Activated CD4-positive, alpha-beta T cell treated with anti-CD3 and anti-CD28 coated beads for 36 hours (primary cell): ENCODE measurements at regions not wholly inside any gene's neighbourhood (a gene's known extent, or its start where the extent isn't known, plus 50 kb on each side); places are given as distances from the start of the nearest gene placed in this dataset.

Experiments
- ATAC-seq: fragments of 200-7000 bp; cut with Tn5 transposase; one replicate; pipeline ENCODE4 v1.10.0; 2021; ENCODE audit warnings: mild to moderate bottlenecking, moderate library complexity
- CTCF ChIA-PET: fragments of 350-600 bp; sonication (Branson Sonifier 250); formaldehyde crosslinking; loops from one replicate; lab custom pipeline; 2021; ENCODE audit warnings: antibody characterized with exemption; lab: Charles Lee
- POLR2A ChIA-PET: fragments of 350-600 bp; sonication (Branson Sonifier 250); formaldehyde crosslinking; loops from one replicate; lab custom pipeline; 2021; ENCODE audit warnings: antibody characterized with exemption, inconsistent platforms; lab: Charles Lee
- DNase-seq: peaks from one replicate; pipeline ENCODE4 v3.0.0-alpha.2; 2020
- H3K27ac Mint-ChIP-seq: one replicate; pipeline ENCODE4 v1.8.0; 2021; ENCODE audit warnings: mixed read lengths
- H3K27me3 Mint-ChIP-seq: one replicate; pipeline ENCODE4 v1.8.0; 2021; ENCODE audit warnings: mixed read lengths
- H3K36me3 Mint-ChIP-seq: one replicate; pipeline ENCODE4 v1.8.0; 2021; ENCODE audit warnings: low read depth, mixed read lengths
- H3K4me1 Mint-ChIP-seq: one replicate; pipeline ENCODE4 v1.8.0; 2021; ENCODE audit warnings: mixed read lengths
- H3K4me3 Mint-ChIP-seq: one replicate; pipeline ENCODE4 v1.8.0; 2021; ENCODE audit warnings: mild to moderate bottlenecking, moderate library complexity, mixed read lengths
- H3K9me3 Mint-ChIP-seq: one replicate; pipeline ENCODE4 v1.8.0; 2021; ENCODE audit warnings: low read depth, mixed read lengths
- intact Hi-C, 2 experiments: fragments of 100-400 bp; cut with DNase I in 1 of 2; cut with micrococcal nuclease in 1 of 2; formaldehyde crosslinking; loops; one replicate each; pipeline versions ENCODE4 v1.14.2 to v1.15.1; 2022 to 2024; cut with DNase I, micrococcal nuclease

DNA sequence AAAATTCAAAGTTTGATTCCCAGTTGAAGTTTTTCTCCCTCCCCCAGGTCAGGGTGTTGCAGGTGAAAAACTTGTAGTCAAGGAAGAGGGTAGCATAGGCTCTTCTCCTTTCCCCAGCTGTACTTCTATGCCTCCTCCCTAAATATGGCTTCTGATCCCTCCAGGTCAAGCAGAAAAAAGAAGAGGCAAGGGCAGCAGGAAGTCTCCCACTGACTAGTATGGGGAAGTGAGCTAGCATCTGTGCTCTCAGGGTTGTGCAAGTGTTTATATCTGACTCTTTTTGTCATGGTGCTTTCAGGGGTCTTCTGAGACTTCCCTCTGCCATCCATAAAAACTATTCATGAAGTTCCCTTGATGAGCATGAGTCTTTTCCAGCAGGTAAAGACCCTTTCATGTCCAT, 76.0 kb downstream of the ATPSCKMT start:
- ChIA-PET POLR2A (no interaction called here), CTCF (no interaction called here)
- DNase-seq (no peak), ATAC-seq (no peak)
- H3K27me3 Mint-ChIP-seq, result peaks cover under 1% of the 10 kb centered on the region
- intact Hi-C loops, result no loop called here
- no peaks in the 10 kb centered on the region for H3K4me1 Mint-ChIP-seq
- no peaks in the 10 kb centered on the region for H3K36me3 Mint-ChIP-seq
- no peaks in the 10 kb centered on the region for H3K9me3 Mint-ChIP-seq
- H3K27ac Mint-ChIP-seq, result no peak overlapping the region
- no peak overlapping the region for H3K4me3 Mint-ChIP-seq

DNA sequence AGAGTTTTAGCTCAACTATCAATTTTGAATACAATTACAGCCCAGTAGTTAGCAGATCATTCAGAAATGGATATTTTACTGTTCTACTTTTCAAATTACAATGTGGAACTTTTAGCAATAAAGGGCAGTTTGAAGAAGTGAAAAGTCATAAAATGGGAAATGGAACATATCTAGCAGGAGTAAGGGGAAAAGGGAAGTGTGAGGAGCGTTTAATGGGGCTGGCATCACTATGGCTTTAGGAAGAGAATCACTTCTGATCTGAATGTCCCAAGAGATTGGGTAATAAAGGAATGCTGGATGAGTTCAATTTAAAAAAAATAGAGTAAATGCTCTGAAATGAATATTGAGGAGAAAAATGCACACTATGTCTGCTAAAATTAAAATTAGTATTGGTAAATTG, 77.4 kb downstream of the ATPSCKMT start:
- Mint-ChIP-seq H3K36me3 (no peaks in the 10 kb centered on the region), H3K4me3 (no peak overlapping the region), H3K27ac (no peak overlapping the region), H3K9me3 (no peaks in the 10 kb centered on the region), H3K4me1 (no peaks in the 10 kb centered on the region), H3K27me3 (no peaks in the 10 kb centered on the region)
- ATAC-seq, result no peak
- CTCF ChIA-PET, result no interaction called here
- intact Hi-C loops, result no loop called here
- POLR2A ChIA-PET, result no interaction called here
- no peak for DNase-seq

DNA sequence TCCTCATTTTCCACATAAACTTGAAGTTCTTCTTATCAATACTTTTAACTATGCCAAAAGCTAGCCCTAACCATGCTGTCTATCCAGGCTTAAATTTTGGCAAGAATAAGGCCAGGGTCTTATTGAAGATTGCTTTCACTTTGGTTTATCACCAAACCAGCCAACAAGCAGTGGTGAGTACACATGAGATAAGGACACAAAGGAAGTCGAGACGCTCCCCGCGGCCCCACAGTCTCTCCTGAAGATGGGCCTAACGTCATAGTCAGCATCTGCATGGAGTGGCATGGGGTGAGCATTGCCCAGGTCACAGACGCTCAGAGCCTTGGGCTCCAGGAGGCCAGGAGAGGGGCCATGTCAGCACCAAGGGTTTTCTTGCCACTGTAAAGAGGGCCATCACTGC, 80.3 kb downstream of the ATPSCKMT start:
- no peak overlapping the region for H3K4me3 Mint-ChIP-seq
- intact Hi-C loops, result no loop called here
- H3K27ac Mint-ChIP-seq, result no peak overlapping the region
- no peaks in the 10 kb centered on the region for H3K27me3 Mint-ChIP-seq
- H3K36me3 Mint-ChIP-seq, result no peaks in the 10 kb centered on the region
- ATAC-seq, result no peak
- peaks cover 16% of the 10 kb centered on the region for H3K9me3 Mint-ChIP-seq
- no peaks in the 10 kb centered on the region for H3K4me1 Mint-ChIP-seq
- ChIA-PET CTCF (no interaction called here), POLR2A (no interaction called here)
- DNase-seq, result no peak

DNA sequence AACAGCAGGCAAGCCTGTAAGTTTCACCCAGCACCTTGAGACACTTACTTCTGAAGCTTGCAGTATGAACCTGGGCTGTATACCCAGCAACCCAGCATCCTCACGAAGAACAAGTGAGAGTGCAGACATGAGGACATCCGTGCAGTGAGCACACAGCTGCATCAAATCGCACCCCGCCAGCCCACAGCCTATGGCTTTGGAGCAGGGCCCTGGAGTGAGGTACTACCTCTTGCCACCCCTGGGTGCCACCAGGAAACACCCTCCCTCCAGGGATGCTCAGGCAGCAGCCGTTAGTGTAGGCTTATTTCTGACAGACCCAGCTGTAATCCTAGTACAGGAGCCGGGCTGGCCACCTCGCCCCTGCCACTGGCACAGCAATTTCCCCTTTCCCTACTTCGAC, 81.4 kb downstream of the ATPSCKMT start:
- Mint-ChIP-seq H3K36me3 (no peaks in the 10 kb centered on the region), H3K4me3 (no peak overlapping the region), H3K27me3 (no peaks in the 10 kb centered on the region), H3K9me3 (peaks cover 20% of the 10 kb centered on the region), H3K27ac (no peak overlapping the region), H3K4me1 (no peaks in the 10 kb centered on the region)
- DNase-seq (no peak), ATAC-seq (no peak)
- intact Hi-C loops, result no loop called here
- ChIA-PET POLR2A (no interaction called here), CTCF (no interaction called here)

DNA sequence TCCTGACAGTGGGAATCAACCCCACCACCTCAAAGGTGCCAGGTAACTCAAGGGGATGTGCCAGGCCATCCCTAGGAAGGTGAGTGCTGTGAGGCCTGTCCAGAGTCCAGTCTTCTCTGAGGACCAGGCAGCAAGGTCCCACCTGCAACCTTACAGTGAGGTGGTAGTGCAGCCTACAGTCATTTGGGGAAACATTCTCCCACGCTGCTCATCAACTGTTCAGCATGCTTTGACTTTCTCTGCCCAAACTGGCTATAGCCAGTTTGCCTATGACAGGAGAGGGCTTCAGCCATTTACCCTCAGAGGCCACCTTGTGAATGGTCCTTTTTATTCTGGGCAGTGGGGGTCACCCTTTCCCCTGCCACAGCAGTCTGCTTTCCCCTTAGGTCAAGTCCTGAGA, 81.9 kb downstream of the ATPSCKMT start:
- Mint-ChIP-seq H3K4me1 (no peaks in the 10 kb centered on the region), H3K27me3 (no peaks in the 10 kb centered on the region), H3K27ac (no peak overlapping the region), H3K4me3 (no peak overlapping the region), H3K36me3 (no peaks in the 10 kb centered on the region), H3K9me3 (peaks cover 20% of the 10 kb centered on the region)
- CTCF ChIA-PET, result no interaction called here
- POLR2A ChIA-PET, result no interaction called here
- no peak for ATAC-seq
- intact Hi-C loops, result no loop called here
- no peak for DNase-seq

DNA sequence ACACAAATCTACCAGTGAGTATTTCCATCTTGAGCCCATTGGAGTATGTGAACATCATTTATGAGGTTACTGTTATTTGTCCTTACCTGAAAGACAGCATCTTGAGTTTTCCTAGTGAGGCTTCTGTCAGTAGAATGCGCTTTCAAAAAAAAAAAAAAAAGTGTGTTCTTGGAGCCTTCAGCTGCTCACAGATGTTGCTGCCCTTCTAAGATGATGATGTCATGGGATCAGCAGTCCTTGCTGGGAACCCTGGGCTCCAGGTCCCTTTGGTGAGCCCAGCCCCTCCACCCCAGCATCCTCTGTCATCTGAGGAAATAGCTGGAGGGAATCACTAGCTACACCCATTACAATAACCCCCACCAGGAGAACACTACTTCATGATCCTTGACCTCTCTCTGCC, 83.3 kb downstream of the ATPSCKMT start:
- ChIA-PET CTCF (no interaction called here), POLR2A (no interaction called here)
- intact Hi-C loops, result no loop called here
- H3K4me1 Mint-ChIP-seq, result no peaks in the 10 kb centered on the region
- H3K27me3 Mint-ChIP-seq, result peaks cover 5% of the 10 kb centered on the region
- DNase-seq, result no peak
- no peak overlapping the region for H3K4me3 Mint-ChIP-seq
- H3K36me3 Mint-ChIP-seq, result no peaks in the 10 kb centered on the region
- ATAC-seq, result no peak
- no peak overlapping the region for H3K27ac Mint-ChIP-seq
- H3K9me3 Mint-ChIP-seq, result peaks cover 20% of the 10 kb centered on the region

DNA sequence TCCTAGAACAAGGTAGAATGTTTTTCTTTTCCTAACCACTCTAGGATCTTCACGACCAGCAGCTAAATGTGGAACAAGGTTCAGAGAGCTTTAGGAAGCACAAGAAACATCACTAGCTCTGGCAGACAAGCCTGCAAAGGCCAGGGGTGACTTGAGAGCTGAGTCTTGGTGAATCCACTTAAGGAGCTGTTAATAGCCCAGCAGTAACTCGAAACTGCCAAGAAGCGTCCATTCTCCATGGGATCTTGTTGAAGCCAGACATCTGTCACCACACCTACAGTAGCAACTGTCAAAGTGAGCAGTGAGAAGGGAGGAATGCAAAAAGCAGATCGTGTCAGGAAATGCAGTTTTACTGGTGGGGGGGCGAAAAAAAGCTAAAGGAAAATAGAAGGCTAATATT, 87.2 kb downstream of the ATPSCKMT start:
- H3K9me3 Mint-ChIP-seq, result peaks cover 20% of the 10 kb centered on the region
- ChIA-PET CTCF (no interaction called here), POLR2A (no interaction called here)
- intact Hi-C loops, result no loop called here
- DNase-seq (no peak), ATAC-seq (no peak)
- no peaks in the 10 kb centered on the region for H3K4me1 Mint-ChIP-seq
- no peak overlapping the region for H3K27ac Mint-ChIP-seq
- no peaks in the 10 kb centered on the region for H3K36me3 Mint-ChIP-seq
- peaks cover 8% of the 10 kb centered on the region for H3K27me3 Mint-ChIP-seq
- no peak overlapping the region for H3K4me3 Mint-ChIP-seq

DNA sequence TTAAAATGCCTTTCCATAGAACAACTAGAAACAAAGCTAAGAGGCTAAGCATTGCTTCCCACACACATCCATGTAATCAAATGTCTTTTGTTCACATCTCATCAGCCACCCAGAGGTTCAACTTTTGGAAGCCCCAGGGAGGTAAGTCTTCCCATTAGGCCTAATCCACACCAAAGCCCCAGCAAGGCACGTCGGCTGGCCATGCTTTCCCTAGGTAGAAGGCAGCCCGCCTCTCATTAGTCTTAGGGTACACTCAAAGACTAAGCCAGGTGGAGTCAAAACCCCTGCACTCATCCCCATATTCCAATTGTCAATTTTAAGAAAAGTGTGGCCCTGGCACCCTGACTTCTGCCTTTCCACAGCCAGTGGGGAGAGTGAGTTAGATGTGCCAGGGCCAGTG, 87.9 kb downstream of the ATPSCKMT start:
- Mint-ChIP-seq H3K36me3 (no peaks in the 10 kb centered on the region), H3K27ac (no peak overlapping the region), H3K4me3 (no peak overlapping the region), H3K4me1 (no peaks in the 10 kb centered on the region), H3K9me3 (peaks cover 20% of the 10 kb centered on the region), H3K27me3 (peaks cover 8% of the 10 kb centered on the region)
- CTCF ChIA-PET, result interaction anchor here (0.7 kb wide), 1 partner anchor 13 kb away, joined by 4 read pairs; no protein-coding TSS in a partner anchor
- ATAC-seq (no peak), DNase-seq (no peak)
- intact Hi-C loops, result no loop called here
- POLR2A ChIA-PET, result no interaction called here

DNA sequence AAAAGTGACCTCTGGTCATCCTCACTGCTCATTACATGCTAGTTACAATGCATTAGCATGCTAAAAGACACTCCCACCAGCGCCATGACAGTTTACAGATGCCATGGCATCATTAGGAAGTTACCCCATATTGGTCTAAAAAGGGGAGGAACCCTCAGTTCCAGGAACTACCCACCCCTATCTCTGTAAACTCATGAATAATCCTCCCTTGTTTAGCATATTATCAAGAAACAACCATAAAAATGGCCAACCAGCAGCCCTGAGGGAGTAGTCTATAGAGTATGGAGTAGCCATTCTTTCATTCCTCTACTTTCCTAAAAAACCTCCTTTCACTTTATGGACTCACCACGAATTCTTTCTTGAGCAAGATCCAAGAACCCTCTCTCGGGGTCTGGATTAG, 89.4 kb downstream of the ATPSCKMT start:
- Mint-ChIP-seq H3K4me1 (no peaks in the 10 kb centered on the region), H3K27ac (no peak overlapping the region), H3K4me3 (no peak overlapping the region), H3K27me3 (peaks cover 9% of the 10 kb centered on the region), H3K36me3 (no peaks in the 10 kb centered on the region), H3K9me3 (peaks cover 7% of the 10 kb centered on the region)
- DNase-seq (no peak), ATAC-seq (no peak)
- ChIA-PET CTCF (no interaction called here), POLR2A (no interaction called here)
- intact Hi-C loops, result no loop called here

DNA sequence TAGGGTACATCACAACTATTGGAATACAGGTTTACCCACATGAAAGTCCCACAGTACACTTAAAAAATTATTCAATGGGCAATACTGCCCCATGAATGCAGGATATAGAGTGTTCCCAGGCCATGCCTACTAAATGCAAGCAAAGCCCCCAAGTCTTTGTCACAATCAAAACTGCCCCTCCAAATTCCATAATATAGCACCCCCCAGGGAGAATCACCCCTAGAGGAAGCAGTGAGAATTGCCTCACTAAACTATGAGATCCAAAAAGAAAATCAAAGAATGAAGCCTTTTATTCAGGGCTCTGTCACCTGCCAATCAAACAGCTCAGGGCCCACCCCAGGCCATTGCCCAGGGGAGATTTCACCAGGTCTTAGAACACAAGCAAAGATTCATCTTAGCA, 90.8 kb downstream of the ATPSCKMT start:
- DNase-seq (no peak), ATAC-seq (no peak)
- H3K4me1 Mint-ChIP-seq, result no peaks in the 10 kb centered on the region
- intact Hi-C loops, result no loop called here
- no peaks in the 10 kb centered on the region for H3K9me3 Mint-ChIP-seq
- H3K27me3 Mint-ChIP-seq, result peaks cover 9% of the 10 kb centered on the region
- H3K4me3 Mint-ChIP-seq, result no peak overlapping the region
- CTCF ChIA-PET, result no interaction called here
- POLR2A ChIA-PET, result no interaction called here
- H3K27ac Mint-ChIP-seq, result no peak overlapping the region
- no peaks in the 10 kb centered on the region for H3K36me3 Mint-ChIP-seq

DNA sequence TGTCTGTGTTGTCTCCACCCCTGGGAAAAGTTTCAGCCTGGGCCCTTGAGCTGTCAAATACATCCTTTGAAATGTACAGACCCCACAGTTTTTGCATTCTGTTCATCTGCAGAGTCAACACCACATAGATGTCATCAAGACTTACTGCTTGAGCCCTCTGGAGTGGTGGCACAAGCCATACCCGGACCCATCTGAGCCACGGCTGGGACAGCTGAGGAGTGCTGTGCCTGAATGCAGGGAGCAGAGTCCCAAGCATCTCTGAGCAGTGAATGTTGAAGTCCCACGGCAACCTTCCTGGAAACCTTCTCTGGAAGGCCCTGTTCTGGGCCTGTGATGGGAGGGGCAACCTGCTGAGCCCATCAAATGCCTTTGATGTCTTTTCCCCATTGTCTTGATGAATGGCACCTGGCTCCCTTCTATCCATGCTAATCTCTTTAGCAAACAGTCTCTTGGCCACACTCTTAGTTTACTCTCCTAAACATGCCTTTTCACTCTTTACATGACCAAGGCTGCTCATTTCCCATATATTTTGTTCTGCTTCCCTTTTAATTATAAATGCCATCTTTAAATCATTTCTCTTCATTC, 92.5 kb downstream of the ATPSCKMT start:
- no peak overlapping the region for H3K4me3 Mint-ChIP-seq

DNA sequence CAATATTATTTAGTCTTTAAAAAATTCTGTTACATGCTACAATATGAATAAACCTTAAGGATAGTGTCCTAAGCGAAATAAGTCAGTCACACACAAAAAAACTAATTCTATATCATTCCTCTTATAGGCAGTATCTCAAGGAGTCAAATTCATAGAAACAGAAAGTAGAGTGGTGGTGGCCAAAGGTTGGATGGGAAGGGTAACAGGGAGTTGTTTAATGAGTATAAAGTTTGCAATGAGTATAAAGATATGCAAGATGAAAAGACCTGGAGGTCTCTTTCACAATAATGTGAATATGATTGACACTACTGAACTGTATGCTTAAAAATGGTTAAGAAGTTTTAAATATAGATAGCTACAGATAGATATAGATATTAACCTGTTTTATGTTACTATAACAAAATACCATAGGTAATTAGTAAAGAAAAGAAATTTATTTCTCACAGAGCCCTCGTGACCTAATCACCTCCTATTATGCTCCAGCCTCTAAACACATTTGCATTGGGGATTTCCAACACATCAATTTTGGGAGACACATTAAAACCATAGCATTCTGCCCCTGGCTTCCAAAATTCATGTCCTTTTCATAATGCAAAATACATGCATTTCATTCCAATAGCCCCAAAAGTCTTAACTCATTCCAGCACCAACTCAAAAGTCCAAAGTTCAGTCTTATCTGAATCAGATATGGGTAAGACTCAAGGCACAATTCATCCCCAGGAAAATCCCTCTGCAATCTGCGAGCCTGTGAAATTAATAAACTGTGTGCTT, 93.6 kb downstream of the ATPSCKMT start:
- no peak for DNase-seq
- H3K9me3 Mint-ChIP-seq, result no peaks in the 10 kb centered on the region
- ATAC-seq, result no peak
- H3K36me3 Mint-ChIP-seq, result no peaks in the 10 kb centered on the region
- intact Hi-C loops, result no loop called here
- CTCF ChIA-PET, result no interaction called here
- no peak overlapping the region for H3K4me3 Mint-ChIP-seq
- H3K27ac Mint-ChIP-seq, result no peak overlapping the region
- peaks cover 4% of the 10 kb centered on the region for H3K27me3 Mint-ChIP-seq
- H3K4me1 Mint-ChIP-seq, result no peaks in the 10 kb centered on the region
- POLR2A ChIA-PET, result no interaction called here

More for the DNA sequence above, 92.5 kb downstream of the ATPSCKMT start:
- no peak for DNase-seq
- peaks cover 6% of the 10 kb centered on the region for H3K27me3 Mint-ChIP-seq
- no peak for ATAC-seq
- no peaks in the 10 kb centered on the region for H3K4me1 Mint-ChIP-seq
- no peak overlapping the region for H3K27ac Mint-ChIP-seq
- intact Hi-C loops, result no loop called here
- CTCF ChIA-PET, result no interaction called here
- H3K36me3 Mint-ChIP-seq, result no peaks in the 10 kb centered on the region
- POLR2A ChIA-PET, result no interaction called here
- no peaks in the 10 kb centered on the region for H3K9me3 Mint-ChIP-seq
